ENCODE measurements at regions not wholly inside any gene's neighbourhood (a gene's known extent, or its start where the extent isn't known, plus 50 kb on each side); places are given as distances from the start of the nearest gene placed in this dataset.

- TF ChIP-seq, protein P1, sequence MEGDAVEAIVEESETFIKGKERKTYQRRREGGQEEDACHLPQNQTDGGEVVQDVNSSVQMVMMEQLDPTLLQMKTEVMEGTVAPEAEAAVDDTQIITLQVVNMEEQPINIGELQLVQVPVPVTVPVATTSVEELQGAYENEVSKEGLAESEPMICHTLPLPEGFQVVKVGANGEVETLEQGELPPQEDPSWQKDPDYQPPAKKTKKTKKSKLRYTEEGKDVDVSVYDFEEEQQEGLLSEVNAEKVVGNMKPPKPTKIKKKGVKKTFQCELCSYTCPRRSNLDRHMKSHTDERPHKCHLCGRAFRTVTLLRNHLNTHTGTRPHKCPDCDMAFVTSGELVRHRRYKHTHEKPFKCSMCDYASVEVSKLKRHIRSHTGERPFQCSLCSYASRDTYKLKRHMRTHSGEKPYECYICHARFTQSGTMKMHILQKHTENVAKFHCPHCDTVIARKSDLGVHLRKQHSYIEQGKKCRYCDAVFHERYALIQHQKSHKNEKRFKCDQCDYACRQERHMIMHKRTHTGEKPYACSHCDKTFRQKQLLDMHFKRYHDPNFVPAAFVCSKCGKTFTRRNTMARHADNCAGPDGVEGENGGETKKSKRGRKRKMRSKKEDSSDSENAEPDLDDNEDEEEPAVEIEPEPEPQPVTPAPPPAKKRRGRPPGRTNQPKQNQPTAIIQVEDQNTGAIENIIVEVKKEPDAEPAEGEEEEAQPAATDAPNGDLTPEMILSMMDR (conservative IDR thresholded peaks at IDR 0.05; ENCODE audit: low read depth in 2 of 2) = no peak
- no peak for TF ChIP-seq EZH2phosphoT487 (IDR thresholded peaks at IDR 0.05; ENCODE audit: unreplicated experiment)
- no peak for TF ChIP-seq ZNF331 (CRISPR knock-in tag; IDR thresholded peaks at IDR 0.05; ENCODE audit: low read depth)
- no peak for TF ChIP-seq EZH2 (IDR thresholded peaks at IDR 0.05; ENCODE audit: low read depth, unreplicated experiment)
- no peak for TF ChIP-seq POLR2AphosphoS5 (IDR thresholded peaks at IDR 0.05; ENCODE audit: low read depth)
- no peak for TF ChIP-seq CREB1 (CRISPR knock-in tag; IDR thresholded peaks at IDR 0.05; ENCODE audit: low read depth)
- no peak for TF ChIP-seq JUNB (IDR thresholded peaks at IDR 0.05; ENCODE audit: unreplicated experiment)
- TF ChIP-seq, protein P2, sequence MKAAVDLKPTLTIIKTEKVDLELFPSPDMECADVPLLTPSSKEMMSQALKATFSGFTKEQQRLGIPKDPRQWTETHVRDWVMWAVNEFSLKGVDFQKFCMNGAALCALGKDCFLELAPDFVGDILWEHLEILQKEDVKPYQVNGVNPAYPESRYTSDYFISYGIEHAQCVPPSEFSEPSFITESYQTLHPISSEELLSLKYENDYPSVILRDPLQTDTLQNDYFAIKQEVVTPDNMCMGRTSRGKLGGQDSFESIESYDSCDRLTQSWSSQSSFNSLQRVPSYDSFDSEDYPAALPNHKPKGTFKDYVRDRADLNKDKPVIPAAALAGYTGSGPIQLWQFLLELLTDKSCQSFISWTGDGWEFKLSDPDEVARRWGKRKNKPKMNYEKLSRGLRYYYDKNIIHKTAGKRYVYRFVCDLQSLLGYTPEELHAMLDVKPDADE (IDR thresholded peaks at IDR 0.05) = no peak
- TF ChIP-seq ZNF114 (CRISPR knock-in tag; IDR thresholded peaks at IDR 0.05) = no peak
- no peak for TF ChIP-seq REST (IDR thresholded peaks at IDR 0.05; ENCODE audit: unreplicated experiment)
- TF ChIP-seq ZNF462 (CRISPR knock-in tag; IDR thresholded peaks at IDR 0.05) = no peak
- no peak for TF ChIP-seq STAT1 (IDR thresholded peaks at IDR 0.05; ENCODE audit: unreplicated experiment)
- no peak for TF ChIP-seq NANOG (IDR thresholded peaks at IDR 0.05; ENCODE audit: borderline replicate concordance)
Observed at GRCh38 chr6:14585689-14586088, 468.1 kb downstream of the CD83 start.
